CD8-positive, alpha-beta memory T cell (primary cell): ENCODE measurements at regions not wholly inside any gene's neighbourhood (a gene's known extent, or its start where the extent isn't known, plus 50 kb on each side); places are given as distances from the start of the nearest gene placed in this dataset.

Source experiments
- CTCF ChIA-PET: fragments of 350-600 bp; sonication (Branson Sonifier 250); formaldehyde crosslinking; loops from one replicate; lab custom pipeline; 2021; ENCODE audit warnings: antibody characterized with exemption; lab: Charles Lee
- POLR2A ChIA-PET: fragments of 350-600 bp; sonication (Branson Sonifier 250); formaldehyde crosslinking; loops from one replicate; lab custom pipeline; 2021; ENCODE audit warnings: antibody characterized with exemption; lab: Charles Lee
- DNase-seq, 5 donors: peaks; one replicate each; pipeline versions ENCODE4 v3.0.0 to v3.0.0-alpha.2; 2020 to 2022; ENCODE audit warnings: mixed read lengths in 1 of 5
- H3K27ac ChIP-seq: one replicate; pipeline ENCODE4 v1.7.0; 2013; ENCODE audit warnings: low read depth, mild to moderate bottlenecking, low read length, moderate library complexity
- H3K27me3 ChIP-seq: 2 replicates; pipeline ENCODE4 v1.7.0; 2013; ENCODE audit warnings: low read length, mild to moderate bottlenecking; ENCODE audit not compliant: insufficient read depth, poor library complexity, severe bottlenecking
- H3K36me3 ChIP-seq: 2 replicates; pipeline ENCODE4 v1.7.0; 2013; ENCODE audit warnings: mild to moderate bottlenecking, low read length, moderate library complexity; ENCODE audit not compliant: insufficient read depth
- H3K4me1 ChIP-seq: 2 replicates; pipeline ENCODE4 v1.7.0; 2013; ENCODE audit warnings: mild to moderate bottlenecking, low read length, moderate library complexity; ENCODE audit not compliant: insufficient read depth
- H3K4me3 ChIP-seq: 2 replicates; pipeline ENCODE4 v1.7.0; 2013; ENCODE audit warnings: mild to moderate bottlenecking, low read length
- H3K9me3 ChIP-seq: 2 replicates; pipeline ENCODE4 v1.7.0; 2013; ENCODE audit warnings: mild to moderate bottlenecking, low read length
- H3K27ac Mint-ChIP-seq, 8 donors: one replicate each; pipeline ENCODE4 v1.8.0; 2020 to 2021; ENCODE audit warnings: mixed read lengths in 8 of 8, mild to moderate bottlenecking in 6 of 8, inconsistent platforms in 3 of 8, moderate library complexity in 3 of 8
- H3K27me3 Mint-ChIP-seq, 2 donors: one replicate each; pipeline ENCODE4 v1.8.0; 2020 to 2021; ENCODE audit warnings: mixed read lengths in 2 of 2, mild to moderate bottlenecking in 1 of 2, moderate library complexity in 1 of 2
- H3K36me3 Mint-ChIP-seq, 3 donors: one replicate each; pipeline ENCODE4 v1.8.0; 2020 to 2021; ENCODE audit warnings: mixed read lengths in 3 of 3, inconsistent platforms in 1 of 3, mild to moderate bottlenecking in 1 of 3
- H3K4me1 Mint-ChIP-seq, 3 donors: one replicate each; pipeline ENCODE4 v1.8.0; 2020 to 2021; ENCODE audit warnings: mixed read lengths in 3 of 3, inconsistent platforms in 1 of 3, mild to moderate bottlenecking in 1 of 3
- H3K4me3 Mint-ChIP-seq, 7 donors: one replicate each; pipeline ENCODE4 v1.8.0; 2020 to 2021; ENCODE audit warnings: mixed read lengths in 7 of 7, mild to moderate bottlenecking in 6 of 7, moderate library complexity in 4 of 7, inconsistent platforms in 2 of 7
- H3K9me3 Mint-ChIP-seq, 5 donors: one replicate each; pipeline ENCODE4 v1.8.0; 2020 to 2022; ENCODE audit warnings: mixed read lengths in 5 of 5, mild to moderate bottlenecking in 3 of 5, moderate library complexity in 2 of 5, inconsistent platforms in 1 of 5

GRCh38 chr11:80103142-80103859, 662.5 kb upstream of the TENM4 start:
- H3K4me3 ChIP-seq, result no peak overlapping the region
- H3K4me3 Mint-ChIP-seq, result no peak overlapping the region
- no peaks in the 10 kb centered on the region for H3K4me1 ChIP-seq
- no peaks in the 10 kb centered on the region for H3K27me3 ChIP-seq
- no peaks in the 10 kb centered on the region for H3K27me3 Mint-ChIP-seq
- H3K36me3 Mint-ChIP-seq, result peaks cover 0 to 2% (median 0%) of the 10 kb centered on the region in 3 donors
- peaks cover 2 to 14% (median 3%) of the 10 kb centered on the region in 5 donors for H3K9me3 Mint-ChIP-seq
- ChIA-PET CTCF (no interaction called here), POLR2A (no interaction called here)
- no peak overlapping the region for H3K27ac Mint-ChIP-seq
- no peaks in the 10 kb centered on the region for H3K36me3 ChIP-seq
- H3K9me3 ChIP-seq, result no peaks in the 10 kb centered on the region
- DNase-seq, result no peak
- H3K4me1 Mint-ChIP-seq, result no peaks in the 10 kb centered on the region
- no peak overlapping the region for H3K27ac ChIP-seq

- H3K36me3 Mint-ChIP-seq, result peaks cover 0 to 5% (median 0%) of the 10 kb centered on the region in 3 donors
- Histone ChIP-seq H3K36me3 (no peaks in the 10 kb centered on the region), H3K27me3 (no peaks in the 10 kb centered on the region), H3K4me1 (no peaks in the 10 kb centered on the region), H3K9me3 (no peaks in the 10 kb centered on the region), H3K27ac (no peak overlapping the region), H3K4me3 (no peak overlapping the region)
- H3K9me3 Mint-ChIP-seq, result peaks cover 6 to 20% (median 11%) of the 10 kb centered on the region in 5 donors
- ChIA-PET POLR2A (no interaction called here), CTCF (no interaction called here)
- no peak overlapping the region for H3K27ac Mint-ChIP-seq
- DNase-seq, result no peak
- H3K4me3 Mint-ChIP-seq, result no peak overlapping the region
- no peaks in the 10 kb centered on the region for H3K27me3 Mint-ChIP-seq
- no peaks in the 10 kb centered on the region for H3K4me1 Mint-ChIP-seq
Measured at GRCh38 chr11:80097146-80097545, 656.3 kb upstream of the TENM4 start.

- Histone ChIP-seq H3K27ac (no peak overlapping the region), H3K4me1 (no peaks in the 10 kb centered on the region), H3K36me3 (no peaks in the 10 kb centered on the region), H3K9me3 (no peaks in the 10 kb centered on the region), H3K27me3 (no peaks in the 10 kb centered on the region), H3K4me3 (no peak overlapping the region)
- Mint-ChIP-seq H3K4me1 (no peaks in the 10 kb centered on the region), H3K36me3 (peaks cover 0 to 5% (median 0%) of the 10 kb centered on the region in 3 donors), H3K9me3 (peaks cover 6 to 21% (median 11%) of the 10 kb centered on the region in 5 donors), H3K27ac (no peak overlapping the region), H3K4me3 (no peak overlapping the region), H3K27me3 (no peaks in the 10 kb centered on the region)
- POLR2A ChIA-PET, result no interaction called here
- DNase-seq, result no peak
- CTCF ChIA-PET, result no interaction called here
Measured at GRCh38 chr11:80096736-80097135, 655.9 kb upstream of the TENM4 start.

GRCh38 chr11:80086496-80087055, 645.7 kb upstream of the TENM4 start:
- Histone ChIP-seq H3K9me3 (no peaks in the 10 kb centered on the region), H3K27ac (no peak overlapping the region), H3K4me3 (no peak overlapping the region), H3K27me3 (no peaks in the 10 kb centered on the region), H3K36me3 (no peaks in the 10 kb centered on the region), H3K4me1 (no peaks in the 10 kb centered on the region)
- Mint-ChIP-seq H3K9me3 (peaks cover 0 to 24% (median 6%) of the 10 kb centered on the region in 5 donors), H3K4me1 (no peaks in the 10 kb centered on the region), H3K27me3 (no peaks in the 10 kb centered on the region), H3K4me3 (no peak overlapping the region), H3K36me3 (no peaks in the 10 kb centered on the region), H3K27ac (no peak overlapping the region)
- ChIA-PET CTCF (no interaction called here), POLR2A (no interaction called here)
- DNase-seq, result no peak

- Histone ChIP-seq H3K9me3 (no peaks in the 10 kb centered on the region), H3K27me3 (no peaks in the 10 kb centered on the region), H3K4me3 (no peak overlapping the region), H3K36me3 (no peaks in the 10 kb centered on the region), H3K4me1 (no peaks in the 10 kb centered on the region), H3K27ac (no peak overlapping the region)
- ChIA-PET CTCF (no interaction called here), POLR2A (no interaction called here)
- Mint-ChIP-seq H3K4me3 (no peak overlapping the region), H3K36me3 (no peaks in the 10 kb centered on the region), H3K27me3 (no peaks in the 10 kb centered on the region), H3K4me1 (no peaks in the 10 kb centered on the region), H3K9me3 (peaks cover 0 to 24% (median 6%) of the 10 kb centered on the region in 5 donors), H3K27ac (no peak overlapping the region)
- DNase-seq, result no peak
Measured at GRCh38 chr11:80085563-80085962, 644.7 kb upstream of the TENM4 start.

GRCh38 chr11:80084608-80085007, 643.8 kb upstream of the TENM4 start:
- Histone ChIP-seq H3K27me3 (no peaks in the 10 kb centered on the region), H3K27ac (no peak overlapping the region), H3K4me3 (no peak overlapping the region), H3K36me3 (no peaks in the 10 kb centered on the region), H3K9me3 (no peaks in the 10 kb centered on the region), H3K4me1 (no peaks in the 10 kb centered on the region)
- no peak overlapping the region for H3K4me3 Mint-ChIP-seq
- ChIA-PET CTCF (no interaction called here), POLR2A (no interaction called here)
- H3K27me3 Mint-ChIP-seq, result no peaks in the 10 kb centered on the region
- H3K36me3 Mint-ChIP-seq, result no peaks in the 10 kb centered on the region
- DNase-seq, result no peak
- H3K9me3 Mint-ChIP-seq, result peaks cover 0 to 22% (median 5%) of the 10 kb centered on the region in 5 donors
- no peaks in the 10 kb centered on the region for H3K4me1 Mint-ChIP-seq
- H3K27ac Mint-ChIP-seq, result no peak overlapping the region

GRCh38 chr11:80083531-80083951, 642.7 kb upstream of the TENM4 start:
- no peak overlapping the region for H3K4me3 ChIP-seq
- peaks cover 0 to 19% (median 5%) of the 10 kb centered on the region in 5 donors for H3K9me3 Mint-ChIP-seq
- H3K4me3 Mint-ChIP-seq, result no peak overlapping the region

GRCh38 chr11:80082406-80082805, 641.6 kb upstream of the TENM4 start:
- ChIA-PET POLR2A (no interaction called here), CTCF (no interaction called here)
- H3K27me3 Mint-ChIP-seq, result no peaks in the 10 kb centered on the region
- no peak overlapping the region for H3K27ac ChIP-seq
- H3K27me3 ChIP-seq, result no peaks in the 10 kb centered on the region
- DNase-seq, result no peak
- no peaks in the 10 kb centered on the region for H3K4me1 Mint-ChIP-seq
- H3K27ac Mint-ChIP-seq, result no peak overlapping the region
- no peaks in the 10 kb centered on the region for H3K36me3 ChIP-seq
- no peaks in the 10 kb centered on the region for H3K36me3 Mint-ChIP-seq
- H3K4me1 ChIP-seq, result no peaks in the 10 kb centered on the region
- peaks cover 0 to 19% (median 5%) of the 10 kb centered on the region in 5 donors for H3K9me3 Mint-ChIP-seq
- H3K4me3 Mint-ChIP-seq, result no peak overlapping the region
- H3K9me3 ChIP-seq, result no peaks in the 10 kb centered on the region
- no peak overlapping the region for H3K4me3 ChIP-seq

More at GRCh38 chr11:80083531-80083951, 642.7 kb upstream of the TENM4 start:
- H3K4me1 Mint-ChIP-seq, result no peaks in the 10 kb centered on the region
- H3K27me3 Mint-ChIP-seq, result no peaks in the 10 kb centered on the region
- POLR2A ChIA-PET, result no interaction called here
- H3K4me1 ChIP-seq, result no peaks in the 10 kb centered on the region
- H3K27ac Mint-ChIP-seq, result no peak overlapping the region
- DNase-seq, result no peak
- CTCF ChIA-PET, result no interaction called here
- no peak overlapping the region for H3K27ac ChIP-seq
- no peaks in the 10 kb centered on the region for H3K36me3 Mint-ChIP-seq
- no peaks in the 10 kb centered on the region for H3K27me3 ChIP-seq
- no peaks in the 10 kb centered on the region for H3K36me3 ChIP-seq
- H3K9me3 ChIP-seq, result no peaks in the 10 kb centered on the region
